Mesendoderm (in vitro differentiated cells): ENCODE measurements at regions not wholly inside any gene's neighbourhood (a gene's known extent, or its start where the extent isn't known, plus 50 kb on each side); places are given as distances from the start of the nearest gene placed in this dataset.
"Not testable (repeated sequence)": the region's sequence is repeated elsewhere in the genome, so short reads cannot be mapped to it uniquely, and the experiment has no call there.

ENCODE experiments used
- DNase-seq: peaks from one replicate; pipeline ENCODE4 v3.0.0; 2013
- H2AK5ac ChIP-seq: 2 replicates; pipeline ENCODE4 v1.6.1; 2013; ENCODE audit warnings: low read length, inconsistent platforms
- H2BK120ac ChIP-seq: 2 replicates; pipeline ENCODE4 v1.6.1; 2013; ENCODE audit warnings: low read depth, mild to moderate bottlenecking, low read length, moderate library complexity, mixed read lengths
- H2BK15ac ChIP-seq: replicated peaks from 2 replicates; pipeline ENCODE4 v1.6.1; 2013; ENCODE audit warnings: low read depth, mild to moderate bottlenecking, moderate library complexity
- H2BK5ac ChIP-seq: 2 replicates; pipeline ENCODE4 v1.6.1; 2013; ENCODE audit warnings: low read length, inconsistent platforms
- H3K18ac ChIP-seq: 2 replicates; pipeline ENCODE4 v1.6.1; 2013; ENCODE audit warnings: mild to moderate bottlenecking, low read length, mixed read lengths
- H3K23ac ChIP-seq: one replicate; pipeline ENCODE4 v1.6.1; 2013; ENCODE audit warnings: low read length
- H3K27ac ChIP-seq: 2 replicates; pipeline ENCODE4 v1.5.1; 2013; ENCODE audit warnings: low read depth, mild to moderate bottlenecking, inconsistent platforms, low read length, moderate library complexity
- H3K27me3 ChIP-seq: 2 replicates; pipeline ENCODE4 v1.6.1; 2013; ENCODE audit warnings: low read length, control low read depth, mild to moderate bottlenecking, inconsistent platforms; ENCODE audit not compliant: insufficient read depth, poor library complexity
- H3K36me3 ChIP-seq: 2 replicates; pipeline ENCODE4 v1.6.1; 2013; ENCODE audit warnings: low read length, inconsistent platforms; ENCODE audit not compliant: control insufficient read depth, insufficient read depth
- H3K4ac ChIP-seq: one replicate; pipeline ENCODE4 v1.6.1; 2013; ENCODE audit warnings: low read depth, mild to moderate bottlenecking, low read length, moderate library complexity
- H3K4me1 ChIP-seq: 2 replicates; pipeline ENCODE4 v1.6.1; 2013; ENCODE audit warnings: low read depth, low read length, inconsistent platforms; ENCODE audit not compliant: control insufficient read depth
- H3K4me2 ChIP-seq: 2 replicates; pipeline ENCODE4 v1.6.1; 2013; ENCODE audit warnings: low read length
- H3K4me3 ChIP-seq: 2 replicates; pipeline ENCODE4 v1.5.1; 2013; ENCODE audit warnings: mild to moderate bottlenecking, low read length
- H3K56ac ChIP-seq: one replicate; pipeline ENCODE4 v1.6.1; 2013; ENCODE audit warnings: low read length
- H3K79me1 ChIP-seq: 2 replicates; pipeline ENCODE4 v1.6.1; 2013; ENCODE audit warnings: low read length, inconsistent platforms
- H3K79me2 ChIP-seq: 2 replicates; pipeline ENCODE4 v1.6.1; 2013; ENCODE audit warnings: mild to moderate bottlenecking, low read length; ENCODE audit not compliant: control insufficient read depth, insufficient read depth
- H3K9ac ChIP-seq: 2 replicates; pipeline ENCODE4 v1.6.1; 2013; ENCODE audit warnings: low read length, inconsistent platforms
- H4K5ac ChIP-seq: one replicate; pipeline ENCODE4 v1.6.1; 2013; ENCODE audit warnings: low read length
- H4K8ac ChIP-seq: one replicate; pipeline ENCODE4 v1.6.1; 2013; ENCODE audit warnings: low read depth, mild to moderate bottlenecking, control low read depth, low read length, moderate library complexity
- WGBS: extraction: QIAGEN DNeasy Blood & Tissue Kit; methylation state at CpG from one replicate; pipeline ENCODE4 v1.1.7; 2013; ENCODE audit warnings: low lambda C conversion rate, missing lambda C conversion rate; ENCODE audit not compliant: insufficient coverage; ENCODE audit errors: extremely low coverage; 5-methylcytosine and 5-hydroxymethylcytosine counted together

- no peak for DNase-seq
- H3K36me3 ChIP-seq, result no peaks in the 10 kb centered on the region
- no peaks in the 10 kb centered on the region for H3K27me3 ChIP-seq
- no peak overlapping the region for H4K8ac ChIP-seq
- no peaks in the 10 kb centered on the region for H3K79me1 ChIP-seq
- H3K23ac ChIP-seq, result no peak overlapping the region
- no CpG with 5 or more reads among the region's 24 CpGs for WGBS
- H2BK15ac ChIP-seq, result no peak overlapping the region
- no peak overlapping the region for H3K27ac ChIP-seq
- H3K18ac ChIP-seq, result no peak overlapping the region
- no peak overlapping the region for H3K9ac ChIP-seq
- peaks cover 8% of the 10 kb centered on the region for H3K4me1 ChIP-seq
- no peak overlapping the region for H3K4me3 ChIP-seq
- no peak overlapping the region for H3K56ac ChIP-seq
- no peak overlapping the region for H2BK120ac ChIP-seq
- H2AK5ac ChIP-seq, result no peak overlapping the region
- no peaks in the 10 kb centered on the region for H3K79me2 ChIP-seq
- H3K4me2 ChIP-seq, result no peak overlapping the region
- no peak overlapping the region for H2BK5ac ChIP-seq
- H3K4ac ChIP-seq, result no peak overlapping the region
- no peak overlapping the region for H4K5ac ChIP-seq
Measured at GRCh38 chr5:176748073-176748966, 62.0 kb upstream of the UNC5A start.

GRCh38 chr5:176748967-176749935 lies 61.1 kb upstream of the UNC5A start:
- no peak overlapping the region for H2AK5ac ChIP-seq
- no peak overlapping the region for H3K27ac ChIP-seq
- no peak overlapping the region for H4K5ac ChIP-seq
- H3K4me3 ChIP-seq, result no peak overlapping the region
- H3K4me2 ChIP-seq, result no peak overlapping the region
- peaks cover 7% of the 10 kb centered on the region for H3K4me1 ChIP-seq
- no peak overlapping the region for H3K9ac ChIP-seq
- no peak overlapping the region for H4K8ac ChIP-seq
- no CpG with 5 or more reads among the region's 21 CpGs for WGBS
- H3K56ac ChIP-seq, result no peak overlapping the region
- no peaks in the 10 kb centered on the region for H3K36me3 ChIP-seq
- no peak overlapping the region for H3K23ac ChIP-seq
- DNase-seq, result no peak
- no peaks in the 10 kb centered on the region for H3K27me3 ChIP-seq
- H3K4ac ChIP-seq, result no peak overlapping the region
- H2BK15ac ChIP-seq, result no peak overlapping the region
- no peaks in the 10 kb centered on the region for H3K79me2 ChIP-seq
- no peak overlapping the region for H2BK120ac ChIP-seq
- H2BK5ac ChIP-seq, result no peak overlapping the region
- H3K18ac ChIP-seq, result no peak overlapping the region
- H3K79me1 ChIP-seq, result no peaks in the 10 kb centered on the region

GRCh38 chr5:176750144-176750543 lies 60.2 kb upstream of the UNC5A start:
- WGBS, result no CpG with 5 or more reads among the region's 10 CpGs
- H3K36me3 ChIP-seq, result no peaks in the 10 kb centered on the region
- no peaks in the 10 kb centered on the region for H3K79me2 ChIP-seq
- no peak overlapping the region for H3K4me2 ChIP-seq
- H2AK5ac ChIP-seq, result no peak overlapping the region
- H3K18ac ChIP-seq, result no peak overlapping the region
- no peak for DNase-seq
- H3K4ac ChIP-seq, result no peak overlapping the region
- H3K9ac ChIP-seq, result no peak overlapping the region
- H3K56ac ChIP-seq, result no peak overlapping the region
- no peaks in the 10 kb centered on the region for H3K27me3 ChIP-seq
- H4K8ac ChIP-seq, result no peak overlapping the region
- no peak overlapping the region for H3K27ac ChIP-seq
- no peak overlapping the region for H3K4me3 ChIP-seq
- no peak overlapping the region for H4K5ac ChIP-seq
- H2BK15ac ChIP-seq, result no peak overlapping the region
- H2BK5ac ChIP-seq, result no peak overlapping the region
- H3K23ac ChIP-seq, result no peak overlapping the region
- H2BK120ac ChIP-seq, result no peak overlapping the region
- peaks cover 5% of the 10 kb centered on the region for H3K4me1 ChIP-seq
- no peaks in the 10 kb centered on the region for H3K79me1 ChIP-seq

GRCh38 chr5:176754376-176754973 lies 55.9 kb upstream of the UNC5A start:
- H3K79me2 ChIP-seq, result no peaks in the 10 kb centered on the region
- H3K36me3 ChIP-seq, result no peaks in the 10 kb centered on the region
- no peak overlapping the region for H3K4me2 ChIP-seq
- DNase-seq, result no peak
- H3K4ac ChIP-seq, result no peak overlapping the region
- H2AK5ac ChIP-seq, result no peak overlapping the region
- H3K9ac ChIP-seq, result no peak overlapping the region
- no peaks in the 10 kb centered on the region for H3K79me1 ChIP-seq
- H2BK120ac ChIP-seq, result no peak overlapping the region
- no peak overlapping the region for H3K4me3 ChIP-seq
- no peak overlapping the region for H3K23ac ChIP-seq
- no peaks in the 10 kb centered on the region for H3K27me3 ChIP-seq
- no peak overlapping the region for H2BK5ac ChIP-seq
- no peak overlapping the region for H4K5ac ChIP-seq
- no peak overlapping the region for H2BK15ac ChIP-seq
- no peak overlapping the region for H3K18ac ChIP-seq
- no peaks in the 10 kb centered on the region for H3K4me1 ChIP-seq
- WGBS, result no CpG with 5 or more reads among the region's 2 CpGs
- H3K56ac ChIP-seq, result no peak overlapping the region
- no peak overlapping the region for H4K8ac ChIP-seq
- H3K27ac ChIP-seq, result no peak overlapping the region

- H3K27ac ChIP-seq, H3K4ac ChIP-seq, H4K8ac ChIP-seq, H2BK120ac ChIP-seq, H3K4me2 ChIP-seq, H2BK15ac ChIP-seq, H3K4me1 ChIP-seq, H3K4me3 ChIP-seq, H3K18ac ChIP-seq, DNase-seq, H3K79me1 ChIP-seq, H2BK5ac ChIP-seq, H3K79me2 ChIP-seq, H2AK5ac ChIP-seq, H3K27me3 ChIP-seq, H3K36me3 ChIP-seq, H3K23ac ChIP-seq, H4K5ac ChIP-seq, H3K56ac ChIP-seq, H3K9ac ChIP-seq: not testable (repeated sequence)
- no CpG with 5 or more reads among the region's 6 CpGs for WGBS
Measured at GRCh38 chr5:176755593-176755992, 54.8 kb upstream of the UNC5A start.
